Hepatocyte (in vitro differentiated cells): ENCODE measurements at regions not wholly inside any gene's neighbourhood (a gene's known extent, or its start where the extent isn't known, plus 50 kb on each side); places are given as distances from the start of the nearest gene placed in this dataset.

ENCODE experiments used
- EZH2 ChIP-seq: fragments of 200-600 bp; sonication (generic); IDR thresholded peaks from 2 replicates; pipeline ENCODE4 v1.6.1; 2016; ENCODE audit warnings: antibody characterized with exemption, mild to moderate bottlenecking, borderline replicate concordance
- TF ChIP-seq, protein P1 (sequence below): fragments of 200-600 bp; sonication (generic); IDR thresholded peaks from 2 replicates; pipeline ENCODE4 v1.5.1; 2016; ENCODE audit warnings: antibody characterized with exemption, mild to moderate bottlenecking; ENCODE audit not compliant: poor library complexity

DNA sequence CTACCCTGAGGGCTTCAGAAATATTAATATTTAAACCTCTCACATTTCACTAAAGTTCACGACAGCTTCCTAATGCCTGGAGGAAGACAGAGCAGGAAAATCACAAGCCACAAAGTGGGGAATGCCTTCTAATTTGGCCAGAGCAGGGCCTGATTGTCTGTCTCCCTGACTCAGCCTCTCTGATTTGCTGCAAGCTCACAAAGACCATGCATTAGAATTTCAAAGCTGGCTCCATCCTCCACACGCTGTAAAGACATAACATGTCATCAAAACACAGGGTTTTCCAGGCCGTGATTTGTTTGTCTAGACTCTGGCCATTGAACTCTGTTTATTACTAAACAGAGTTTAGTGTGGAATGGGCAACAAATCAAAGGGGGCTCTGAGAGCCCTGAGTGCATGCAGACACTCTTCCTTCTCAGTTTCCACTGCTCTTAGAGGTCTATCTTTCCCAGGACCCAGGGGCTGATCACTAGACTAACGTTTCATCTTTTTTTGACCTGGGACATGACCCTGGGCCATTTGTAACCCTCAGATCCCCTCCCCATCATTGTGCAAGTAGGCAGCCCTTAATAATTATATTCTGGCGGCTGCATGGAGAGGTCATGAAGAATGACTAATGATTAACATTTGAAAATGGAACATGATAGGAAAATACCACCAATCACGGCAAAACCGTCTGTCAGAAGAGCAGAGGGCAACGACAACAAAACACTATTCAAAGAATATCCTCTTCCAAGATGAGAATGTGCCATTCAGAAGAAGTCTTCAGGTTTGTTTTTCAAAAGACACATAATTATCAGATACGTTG is 140.2 kb downstream of the ENC1 start:
- TF ChIP-seq, protein P1, sequence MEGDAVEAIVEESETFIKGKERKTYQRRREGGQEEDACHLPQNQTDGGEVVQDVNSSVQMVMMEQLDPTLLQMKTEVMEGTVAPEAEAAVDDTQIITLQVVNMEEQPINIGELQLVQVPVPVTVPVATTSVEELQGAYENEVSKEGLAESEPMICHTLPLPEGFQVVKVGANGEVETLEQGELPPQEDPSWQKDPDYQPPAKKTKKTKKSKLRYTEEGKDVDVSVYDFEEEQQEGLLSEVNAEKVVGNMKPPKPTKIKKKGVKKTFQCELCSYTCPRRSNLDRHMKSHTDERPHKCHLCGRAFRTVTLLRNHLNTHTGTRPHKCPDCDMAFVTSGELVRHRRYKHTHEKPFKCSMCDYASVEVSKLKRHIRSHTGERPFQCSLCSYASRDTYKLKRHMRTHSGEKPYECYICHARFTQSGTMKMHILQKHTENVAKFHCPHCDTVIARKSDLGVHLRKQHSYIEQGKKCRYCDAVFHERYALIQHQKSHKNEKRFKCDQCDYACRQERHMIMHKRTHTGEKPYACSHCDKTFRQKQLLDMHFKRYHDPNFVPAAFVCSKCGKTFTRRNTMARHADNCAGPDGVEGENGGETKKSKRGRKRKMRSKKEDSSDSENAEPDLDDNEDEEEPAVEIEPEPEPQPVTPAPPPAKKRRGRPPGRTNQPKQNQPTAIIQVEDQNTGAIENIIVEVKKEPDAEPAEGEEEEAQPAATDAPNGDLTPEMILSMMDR: no peak
- no peak for TF ChIP-seq EZH2
